ENCODE measurements at regions not wholly inside any gene's neighbourhood (a gene's known extent, or its start where the extent isn't known, plus 50 kb on each side); places are given as distances from the start of the nearest gene placed in this dataset.

DNA sequence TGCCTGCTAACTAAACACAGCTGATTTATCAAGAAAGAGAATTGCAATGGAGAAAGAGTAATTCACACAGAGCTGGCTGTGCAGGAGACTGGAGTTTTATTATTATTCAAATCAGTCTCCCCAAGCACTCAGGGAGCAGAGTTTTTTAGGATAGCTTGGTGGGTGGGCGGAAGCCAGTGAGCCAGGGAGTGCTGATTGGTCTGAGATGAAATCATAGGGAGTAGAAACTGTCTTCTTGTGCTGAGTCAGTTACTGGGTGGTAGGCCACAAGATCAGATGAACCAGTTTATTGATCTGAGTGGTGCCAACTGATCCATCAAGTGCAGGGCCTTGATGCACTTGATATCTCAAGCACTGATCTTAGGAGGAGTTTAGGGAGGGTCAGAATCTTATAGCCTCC lies 891.9 kb upstream of the CADM2 start:
- H2AFZ ChIP-seq (ENCODE audit: low read depth, low read length, poor library complexity, severe bottlenecking) = no peak overlapping the region

More for the DNA sequence above, 891.9 kb upstream of the CADM2 start:
- H3K4me2 ChIP-seq (ENCODE audit: low read length) = no peak overlapping the region
- no peaks in the 10 kb centered on the region for H3K79me2 ChIP-seq (ENCODE audit: insufficient read depth, low read length)
- ATAC-seq = no peak
- H3K9me2 ChIP-seq (ENCODE audit: insufficient read depth) = no peaks in the 10 kb centered on the region
- no TSS peak for BruUV-seq (replicated peaks)
- ChIA-PET CTCF (no interaction called here), POLR2A (no interaction called here), RAD21 (ENCODE audit: low non-redundant PET in 1 of 2, low total read pairs in 2 of 2, uncharacterized antibody in 2 of 2, unreplicated experiment in 2 of 2) (no interaction called here)
- H3K27ac ChIP-seq (ENCODE audit: low read depth, low read length) = no peak overlapping the region
- H3K4me1 ChIP-seq (ENCODE audit: control insufficient read depth in 1 of 2, insufficient read depth in 2 of 2, low read length in 2 of 2) = no peaks in the 10 kb centered on the region
- no peak overlapping the region for H3K4me3 ChIP-seq (replicated peaks in 1 of 2; ENCODE audit: low read depth in 1 of 2, low read length in 2 of 2)
- H3K9ac ChIP-seq (ENCODE audit: low read length) = no peak overlapping the region
- intact Hi-C loops (cut with micrococcal nuclease) = no loop called here
- H3K36me3 ChIP-seq (ENCODE audit: control insufficient read depth in 1 of 2, insufficient read depth in 2 of 2, low read length in 2 of 2) = no peaks in the 10 kb centered on the region
- no peaks in the 10 kb centered on the region for H3K27me3 ChIP-seq (ENCODE audit: insufficient read depth, low read length)
- peaks cover 0 to 11% of the 10 kb centered on the region in 2 experiments; a peak in 3 of 4 replicates for H3K9me3 ChIP-seq (ENCODE audit: control insufficient read depth in 1 of 2, insufficient read depth in 1 of 2, low read depth in 1 of 2, low read length in 2 of 2)
- TF ChIP-seq RAD21 (IDR thresholded peaks at IDR 0.05; ENCODE audit: low read depth) (no peak), EZH2phosphoT487 (IDR thresholded peaks at IDR 0.05; ENCODE audit: borderline replicate concordance) (no peak), POLR2A (IDR thresholded peaks at IDR 0.05; ENCODE audit: borderline replicate concordance, extremely low read depth, insufficient read depth, insufficient read length) (no peak), SIN3A (IDR thresholded peaks at IDR 0.05; ENCODE audit: low read depth) (no peak), YY1 (IDR thresholded peaks at IDR 0.05; ENCODE audit: extremely low read depth, insufficient replicate concordance, low read depth, low read length) (no peak), TCF7L2 (IDR thresholded peaks at IDR 0.05; ENCODE audit: borderline replicate concordance, extremely low read depth, insufficient read depth, insufficient read length) (no peak), SRF (IDR thresholded peaks at IDR 0.05; ENCODE audit: low read depth) (no peak), CEBPB (IDR thresholded peaks at IDR 0.05; ENCODE audit: low read depth) (no peak), FOSL1 (IDR thresholded peaks at IDR 0.05; ENCODE audit: low read depth) (no peak), ZFX (IDR thresholded peaks at IDR 0.05) (no peak), EZH2 (IDR thresholded peaks at IDR 0.05) (no peak)
- TF ChIP-seq, protein P1, sequence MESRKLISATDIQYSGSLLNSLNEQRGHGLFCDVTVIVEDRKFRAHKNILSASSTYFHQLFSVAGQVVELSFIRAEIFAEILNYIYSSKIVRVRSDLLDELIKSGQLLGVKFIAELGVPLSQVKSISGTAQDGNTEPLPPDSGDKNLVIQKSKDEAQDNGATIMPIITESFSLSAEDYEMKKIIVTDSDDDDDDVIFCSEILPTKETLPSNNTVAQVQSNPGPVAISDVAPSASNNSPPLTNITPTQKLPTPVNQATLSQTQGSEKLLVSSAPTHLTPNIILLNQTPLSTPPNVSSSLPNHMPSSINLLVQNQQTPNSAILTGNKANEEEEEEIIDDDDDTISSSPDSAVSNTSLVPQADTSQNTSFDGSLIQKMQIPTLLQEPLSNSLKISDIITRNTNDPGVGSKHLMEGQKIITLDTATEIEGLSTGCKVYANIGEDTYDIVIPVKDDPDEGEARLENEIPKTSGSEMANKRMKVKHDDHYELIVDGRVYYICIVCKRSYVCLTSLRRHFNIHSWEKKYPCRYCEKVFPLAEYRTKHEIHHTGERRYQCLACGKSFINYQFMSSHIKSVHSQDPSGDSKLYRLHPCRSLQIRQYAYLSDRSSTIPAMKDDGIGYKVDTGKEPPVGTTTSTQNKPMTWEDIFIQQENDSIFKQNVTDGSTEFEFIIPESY (IDR thresholded peaks at IDR 0.05; ENCODE audit: extremely low read depth, insufficient replicate concordance, low read length) = no peak
- TF ChIP-seq, protein P2, sequence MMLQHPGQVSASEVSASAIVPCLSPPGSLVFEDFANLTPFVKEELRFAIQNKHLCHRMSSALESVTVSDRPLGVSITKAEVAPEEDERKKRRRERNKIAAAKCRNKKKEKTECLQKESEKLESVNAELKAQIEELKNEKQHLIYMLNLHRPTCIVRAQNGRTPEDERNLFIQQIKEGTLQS (IDR thresholded peaks at IDR 0.05) = no peak
- TF ChIP-seq, protein P3, sequence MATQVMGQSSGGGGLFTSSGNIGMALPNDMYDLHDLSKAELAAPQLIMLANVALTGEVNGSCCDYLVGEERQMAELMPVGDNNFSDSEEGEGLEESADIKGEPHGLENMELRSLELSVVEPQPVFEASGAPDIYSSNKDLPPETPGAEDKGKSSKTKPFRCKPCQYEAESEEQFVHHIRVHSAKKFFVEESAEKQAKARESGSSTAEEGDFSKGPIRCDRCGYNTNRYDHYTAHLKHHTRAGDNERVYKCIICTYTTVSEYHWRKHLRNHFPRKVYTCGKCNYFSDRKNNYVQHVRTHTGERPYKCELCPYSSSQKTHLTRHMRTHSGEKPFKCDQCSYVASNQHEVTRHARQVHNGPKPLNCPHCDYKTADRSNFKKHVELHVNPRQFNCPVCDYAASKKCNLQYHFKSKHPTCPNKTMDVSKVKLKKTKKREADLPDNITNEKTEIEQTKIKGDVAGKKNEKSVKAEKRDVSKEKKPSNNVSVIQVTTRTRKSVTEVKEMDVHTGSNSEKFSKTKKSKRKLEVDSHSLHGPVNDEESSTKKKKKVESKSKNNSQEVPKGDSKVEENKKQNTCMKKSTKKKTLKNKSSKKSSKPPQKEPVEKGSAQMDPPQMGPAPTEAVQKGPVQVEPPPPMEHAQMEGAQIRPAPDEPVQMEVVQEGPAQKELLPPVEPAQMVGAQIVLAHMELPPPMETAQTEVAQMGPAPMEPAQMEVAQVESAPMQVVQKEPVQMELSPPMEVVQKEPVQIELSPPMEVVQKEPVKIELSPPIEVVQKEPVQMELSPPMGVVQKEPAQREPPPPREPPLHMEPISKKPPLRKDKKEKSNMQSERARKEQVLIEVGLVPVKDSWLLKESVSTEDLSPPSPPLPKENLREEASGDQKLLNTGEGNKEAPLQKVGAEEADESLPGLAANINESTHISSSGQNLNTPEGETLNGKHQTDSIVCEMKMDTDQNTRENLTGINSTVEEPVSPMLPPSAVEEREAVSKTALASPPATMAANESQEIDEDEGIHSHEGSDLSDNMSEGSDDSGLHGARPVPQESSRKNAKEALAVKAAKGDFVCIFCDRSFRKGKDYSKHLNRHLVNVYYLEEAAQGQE (IDR thresholded peaks at IDR 0.05; ENCODE audit: low read depth) = no peak
- no peaks in the 10 kb centered on the region for H4K20me1 ChIP-seq (ENCODE audit: insufficient read depth)
- no peak for DNase-seq (ENCODE audit: low read depth, low spot score)
